IPS DF 6.9 (cell line): ENCODE measurements at regions not wholly inside any gene's neighbourhood (a gene's known extent, or its start where the extent isn't known, plus 50 kb on each side); places are given as distances from the start of the nearest gene placed in this dataset.
"Not testable (repeated sequence)": the region's sequence is repeated elsewhere in the genome, so short reads cannot be mapped to it uniquely, and the experiment has no call there.

Experiments used
- DNase-seq: peaks from one replicate; pipeline ENCODE4 v3.0.0-alpha.2; 2013; ENCODE audit warnings: low read depth, low spot score
- H3K27ac ChIP-seq: one replicate; pipeline ENCODE4 v1.5.1; 2013; ENCODE audit warnings: low read length, control low read depth
- H3K27me3 ChIP-seq: 2 replicates; pipeline ENCODE4 v1.6.1; 2013; ENCODE audit warnings: mild to moderate bottlenecking, low read length; ENCODE audit not compliant: control insufficient read depth, insufficient read depth
- H3K36me3 ChIP-seq: 2 replicates; pipeline ENCODE4 v1.6.1; 2013; ENCODE audit warnings: low read length; ENCODE audit not compliant: control insufficient read depth, insufficient read depth
- H3K4me1 ChIP-seq: 2 replicates; pipeline ENCODE4 v1.6.1; 2013; ENCODE audit warnings: low read length; ENCODE audit not compliant: control insufficient read depth, insufficient read depth
- H3K4me3 ChIP-seq: 2 replicates; pipeline ENCODE4 v1.5.1; 2013; ENCODE audit warnings: mild to moderate bottlenecking, low read length
- H3K9me3 ChIP-seq: 2 replicates; pipeline ENCODE4 v1.6.1; 2013; ENCODE audit warnings: low read length, inconsistent platforms; ENCODE audit not compliant: control insufficient read depth, insufficient read depth
- WGBS: extraction: QIAGEN DNeasy Blood & Tissue Kit; methylation state at CpG from one replicate; pipeline ENCODE4 v1.1.7; 2013; ENCODE audit warnings: mixed read lengths, missing lambda C conversion rate; ENCODE audit not compliant: insufficient read length, insufficient coverage; 5-methylcytosine and 5-hydroxymethylcytosine counted together

- not testable (repeated sequence) for H3K9me3 ChIP-seq, H3K27ac ChIP-seq, H3K4me3 ChIP-seq, H3K36me3 ChIP-seq, DNase-seq, H3K4me1 ChIP-seq, H3K27me3 ChIP-seq
- WGBS: no CpG with 5 or more reads among the region's 25 CpGs
These were observed 96.6 kb downstream of the ABCC12 start for GRCh38 chr16:48059190-48059589.

- no peaks in the 10 kb centered on the region for H3K27me3 ChIP-seq
- H3K4me3 ChIP-seq: no peak overlapping the region
- no peaks in the 10 kb centered on the region for H3K36me3 ChIP-seq
- DNase-seq: no peak
- H3K4me1 ChIP-seq: 0 out of 2 replicates have a peak, but pooled peaks cover 2% of the 10 kb centered on the region
- WGBS: no CpG with 5 or more reads among the region's 3 CpGs
- H3K9me3 ChIP-seq: no peaks in the 10 kb centered on the region
- H3K27ac ChIP-seq: no peak overlapping the region
These were observed 98.7 kb downstream of the ABCC12 start for GRCh38 chr16:48057048-48057447.

GRCh38 chr16:48054881-48055601 lies 100.8 kb downstream of the ABCC12 start:
- no CpG with 5 or more reads among the region's 24 CpGs for WGBS
- H3K4me3 ChIP-seq: no peak overlapping the region
- H3K36me3 ChIP-seq: no peaks in the 10 kb centered on the region
- peak; percentile 33 for DNase-seq
- H3K27me3 ChIP-seq: no peaks in the 10 kb centered on the region
- no peaks in the 10 kb centered on the region for H3K9me3 ChIP-seq
- no peak overlapping the region for H3K27ac ChIP-seq
- H3K4me1 ChIP-seq: 0 out of 2 replicates have a peak, but pooled peaks cover 2% of the 10 kb centered on the region

- peak; percentile 5 for DNase-seq
- Histone ChIP-seq H3K27ac (no peak overlapping the region), H3K36me3 (no peaks in the 10 kb centered on the region), H3K4me3 (no peak overlapping the region), H3K4me1 (0 out of 2 replicates have a peak, but pooled peaks cover 2% of the 10 kb centered on the region), H3K9me3 (no peaks in the 10 kb centered on the region), H3K27me3 (no peaks in the 10 kb centered on the region)
- no CpG with 5 or more reads among the region's 4 CpGs for WGBS
These were observed 102.4 kb downstream of the ABCC12 start for GRCh38 chr16:48053418-48053745.

GRCh38 chr16:48052731-48053417 lies 102.9 kb downstream of the ABCC12 start:
- 100% methylated on average over 2 of the region's 5 CpGs for WGBS
- H3K27ac ChIP-seq: no peak overlapping the region
- H3K27me3 ChIP-seq: no peaks in the 10 kb centered on the region
- H3K4me1 ChIP-seq: 0 out of 2 replicates have a peak, but pooled peaks cover 2% of the 10 kb centered on the region
- no peaks in the 10 kb centered on the region for H3K36me3 ChIP-seq
- no peaks in the 10 kb centered on the region for H3K9me3 ChIP-seq
- DNase-seq: no peak
- H3K4me3 ChIP-seq: no peak overlapping the region

GRCh38 chr16:48050871-48051270 lies 104.9 kb downstream of the ABCC12 start:
- no peaks in the 10 kb centered on the region for H3K9me3 ChIP-seq
- H3K36me3 ChIP-seq: no peaks in the 10 kb centered on the region
- H3K27ac ChIP-seq: no peak overlapping the region
- no CpG with 5 or more reads among the region's 2 CpGs for WGBS
- H3K27me3 ChIP-seq: no peaks in the 10 kb centered on the region
- H3K4me3 ChIP-seq: no peak overlapping the region
- DNase-seq: no peak
- 0 out of 2 replicates have a peak, but pooled peaks cover 2% of the 10 kb centered on the region for H3K4me1 ChIP-seq

- no CpG with 5 or more reads among the region's 3 CpGs for WGBS
- Histone ChIP-seq H3K27ac (no peak overlapping the region), H3K36me3 (no peaks in the 10 kb centered on the region), H3K4me1 (0 out of 2 replicates have a peak, but pooled peaks cover 2% of the 10 kb centered on the region), H3K9me3 (no peaks in the 10 kb centered on the region), H3K4me3 (no peak overlapping the region), H3K27me3 (no peaks in the 10 kb centered on the region)
- DNase-seq: no peak
These were observed 105.9 kb downstream of the ABCC12 start for GRCh38 chr16:48049847-48050246.

- no peaks in the 10 kb centered on the region for H3K27me3 ChIP-seq
- DNase-seq: no peak
- no peaks in the 10 kb centered on the region for H3K9me3 ChIP-seq
- H3K27ac ChIP-seq: no peak overlapping the region
- H3K36me3 ChIP-seq: no peaks in the 10 kb centered on the region
- WGBS: no CpG with 5 or more reads among the region's 3 CpGs
- H3K4me1 ChIP-seq: no peaks in the 10 kb centered on the region
- H3K4me3 ChIP-seq: no peak overlapping the region
These were observed 108.1 kb downstream of the ABCC12 start for GRCh38 chr16:48047720-48048119.

GRCh38 chr16:48047241-48047640 lies 108.6 kb downstream of the ABCC12 start:
- no CpG with 5 or more reads among the region's 3 CpGs for WGBS
- DNase-seq: no peak

GRCh38 chr16:48044117-48044516 lies 111.7 kb downstream of the ABCC12 start:
- Histone ChIP-seq H3K36me3 (no peaks in the 10 kb centered on the region), H3K27ac (no peak overlapping the region), H3K4me3 (no peak overlapping the region), H3K27me3 (no peaks in the 10 kb centered on the region), H3K9me3 (no peaks in the 10 kb centered on the region), H3K4me1 (no peaks in the 10 kb centered on the region)
- DNase-seq: no peak
- WGBS: 100% methylated on average over 1 of the region's 1 CpG

More at GRCh38 chr16:48047241-48047640, 108.6 kb downstream of the ABCC12 start:
- Histone ChIP-seq H3K27me3 (no peaks in the 10 kb centered on the region), H3K27ac (no peak overlapping the region), H3K9me3 (no peaks in the 10 kb centered on the region), H3K36me3 (no peaks in the 10 kb centered on the region), H3K4me3 (no peak overlapping the region), H3K4me1 (no peaks in the 10 kb centered on the region)
